Sigmoid colon (tissue), 3 donors: ENCODE measurements at regions not wholly inside any gene's neighbourhood (a gene's known extent, or its start where the extent isn't known, plus 50 kb on each side); places are given as distances from the start of the nearest gene placed in this dataset.

Source experiments
- POLR2A ChIP-seq, 2 donors: fragments of 450-650 bp; IDR thresholded peaks; one replicate each; pipeline ENCODE4 v1.6.1; 2016; ENCODE audit warnings: antibody characterized with exemption in 2 of 2, mild to moderate bottlenecking in 2 of 2, moderate library complexity in 2 of 2
- TF ChIP-seq, protein P1 (sequence below), 4 experiments: fragments of 450-650 bp in 3 of 4; fragments of 200-600 bp in 1 of 4; IDR thresholded peaks; one replicate each; pipeline ENCODE4 v1.5.1; 2016 to 2019; ENCODE audit warnings: antibody characterized with exemption in 4 of 4, mild to moderate bottlenecking in 3 of 4, moderate library complexity in 2 of 4

DNA sequence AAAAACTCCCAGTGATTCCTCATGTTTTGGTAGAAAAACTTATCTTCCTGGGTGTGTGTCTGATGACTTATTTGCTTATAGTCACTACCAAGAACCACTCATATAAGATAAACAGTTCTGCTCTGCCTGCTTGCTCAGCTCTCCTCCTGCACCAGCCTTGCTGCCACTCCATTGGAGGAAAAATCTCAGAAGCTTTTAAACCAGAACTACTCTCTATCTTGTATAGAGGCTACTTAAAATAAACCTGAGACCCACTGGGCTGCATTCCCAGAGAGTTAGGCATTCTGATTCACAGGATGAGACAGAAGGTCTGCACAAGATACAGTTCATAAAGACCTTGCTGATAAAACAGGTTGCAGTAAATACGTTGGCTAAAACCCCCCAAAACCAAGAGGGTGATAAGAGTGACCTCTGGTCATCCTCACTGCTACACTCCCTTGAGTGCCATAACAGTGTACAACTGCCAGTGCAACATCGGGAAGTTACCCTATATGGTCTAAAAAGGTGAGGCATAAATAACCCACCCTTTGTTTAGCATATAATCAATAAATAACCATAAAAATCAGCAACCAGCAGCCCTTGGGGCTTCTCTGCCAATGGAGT lies 728.3 kb downstream of the EPHA7 start:
- TF ChIP-seq, protein P1, sequence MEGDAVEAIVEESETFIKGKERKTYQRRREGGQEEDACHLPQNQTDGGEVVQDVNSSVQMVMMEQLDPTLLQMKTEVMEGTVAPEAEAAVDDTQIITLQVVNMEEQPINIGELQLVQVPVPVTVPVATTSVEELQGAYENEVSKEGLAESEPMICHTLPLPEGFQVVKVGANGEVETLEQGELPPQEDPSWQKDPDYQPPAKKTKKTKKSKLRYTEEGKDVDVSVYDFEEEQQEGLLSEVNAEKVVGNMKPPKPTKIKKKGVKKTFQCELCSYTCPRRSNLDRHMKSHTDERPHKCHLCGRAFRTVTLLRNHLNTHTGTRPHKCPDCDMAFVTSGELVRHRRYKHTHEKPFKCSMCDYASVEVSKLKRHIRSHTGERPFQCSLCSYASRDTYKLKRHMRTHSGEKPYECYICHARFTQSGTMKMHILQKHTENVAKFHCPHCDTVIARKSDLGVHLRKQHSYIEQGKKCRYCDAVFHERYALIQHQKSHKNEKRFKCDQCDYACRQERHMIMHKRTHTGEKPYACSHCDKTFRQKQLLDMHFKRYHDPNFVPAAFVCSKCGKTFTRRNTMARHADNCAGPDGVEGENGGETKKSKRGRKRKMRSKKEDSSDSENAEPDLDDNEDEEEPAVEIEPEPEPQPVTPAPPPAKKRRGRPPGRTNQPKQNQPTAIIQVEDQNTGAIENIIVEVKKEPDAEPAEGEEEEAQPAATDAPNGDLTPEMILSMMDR (IDR thresholded peaks at IDR 0.05): no peak
- no peak for TF ChIP-seq POLR2A (IDR thresholded peaks at IDR 0.05)
